ENCODE measurements at regions not wholly inside any gene's neighbourhood (a gene's known extent, or its start where the extent isn't known, plus 50 kb on each side); places are given as distances from the start of the nearest gene placed in this dataset.

GRCh38 chr10:33392706-33393105, 58.2 kb upstream of the NRP1 start:
- TF ChIP-seq CTCF (IDR thresholded peaks at IDR 0.05; ENCODE audit: insufficient read depth, low read length) (no peak), SPI1 (IDR thresholded peaks at IDR 0.05; ENCODE audit: borderline replicate concordance, low read depth) (no peak), REST (IDR thresholded peaks at IDR 0.05; ENCODE audit: insufficient replicate concordance, low read depth) (no peak), POLR2AphosphoS5 (IDR thresholded peaks at IDR 0.05; ENCODE audit: low read depth) (no peak)
- no peaks in the 10 kb centered on the region for H3K27me3 ChIP-seq (ENCODE audit: insufficient read depth, poor library complexity, severe bottlenecking)
- no peak for DNase-seq (ENCODE audit: low read depth in 1 of 2, low spot score in 1 of 2)
- no peak overlapping the region for H3K27ac ChIP-seq (replicated peaks)
- no peak overlapping the region for H3K4me3 ChIP-seq (replicated peaks; ENCODE audit: insufficient read depth, low read length)

GRCh38 chr10:33391611-33392465, 57.4 kb upstream of the NRP1 start:
- no peak for DNase-seq (ENCODE audit: low read depth in 1 of 2, low spot score in 1 of 2)
- no peaks in the 10 kb centered on the region for H3K27me3 ChIP-seq (ENCODE audit: insufficient read depth, poor library complexity, severe bottlenecking)

More at GRCh38 chr10:33391611-33392465, 57.4 kb upstream of the NRP1 start:
- no peak overlapping the region for H3K27ac ChIP-seq (replicated peaks)
- no peak overlapping the region for H3K4me3 ChIP-seq (replicated peaks; ENCODE audit: insufficient read depth, low read length)
- TF ChIP-seq SPI1 (IDR thresholded peaks at IDR 0.05; ENCODE audit: borderline replicate concordance, low read depth), result no peak
- no peak for TF ChIP-seq CTCF (IDR thresholded peaks at IDR 0.05; ENCODE audit: insufficient read depth, low read length)
- TF ChIP-seq POLR2AphosphoS5 (IDR thresholded peaks at IDR 0.05; ENCODE audit: low read depth), result no peak
- no peak for TF ChIP-seq REST (IDR thresholded peaks at IDR 0.05; ENCODE audit: insufficient replicate concordance, low read depth)
- TF ChIP-seq GABPA (IDR thresholded peaks at IDR 0.05; ENCODE audit: low read depth), result no peak

All from HL-60 (cell line).